B cell (primary cell): ENCODE measurements at regions not wholly inside any gene's neighbourhood (a gene's known extent, or its start where the extent isn't known, plus 50 kb on each side); places are given as distances from the start of the nearest gene placed in this dataset.
"Not testable (repeated sequence)": the region's sequence is repeated elsewhere in the genome, so short reads cannot be mapped to it uniquely, and the experiment has no call there.

Source experiments
- ATAC-seq: fragments of 200-7000 bp; cut with Tn5 transposase; one replicate; pipeline ENCODE4 v1.10.0; 2021; ENCODE audit warnings: low read depth, mild to moderate bottlenecking, moderate number of reproducible peaks, moderate library complexity
- CTCF ChIA-PET: fragments of 350-600 bp; sonication (Branson Sonifier 250); formaldehyde crosslinking; loops from one replicate; lab custom pipeline; 2021; ENCODE audit warnings: antibody characterized with exemption, inconsistent platforms; lab: Charles Lee
- POLR2A ChIA-PET: fragments of 350-600 bp; sonication (Branson Sonifier 250); formaldehyde crosslinking; loops from one replicate; lab custom pipeline; 2021; ENCODE audit warnings: antibody characterized with exemption; lab: Charles Lee
- DNase-seq: peaks from one replicate; pipeline ENCODE4 v3.0.0; 2013
- H2AFZ ChIP-seq: 2 replicates; pipeline ENCODE4 v1.6.1; 2012; ENCODE audit warnings: mild to moderate bottlenecking, low read depth, low read length; ENCODE audit not compliant: insufficient read depth, poor library complexity, severe bottlenecking
- H3K27ac ChIP-seq, 2 donors: 1 replicate in 1 of 2; 2 replicates in 1 of 2; pipeline ENCODE4 v1.5.1; 2012 to 2013; ENCODE audit warnings: low read length in 2 of 2, mild to moderate bottlenecking in 2 of 2, moderate library complexity in 1 of 2
- H3K27me3 ChIP-seq, 4 experiments: fragments of 200-600 bp in 1 of 4; sonication (generic) in 1 of 4; replicated peaks in 1 of 4; 1 replicate in 2 of 4; 2 replicates in 2 of 4; pipeline versions ENCODE4 v1.6.1 to v1.7.0; 2013 to 2016; ENCODE audit warnings: low read length in 3 of 4, mild to moderate bottlenecking in 2 of 4, mixed read lengths in 1 of 4, moderate library complexity in 1 of 4; ENCODE audit not compliant: insufficient read depth in 4 of 4, control insufficient read depth in 3 of 4; ENCODE audit errors: control extremely low read depth in 1 of 4
- H3K36me3 ChIP-seq, 2 experiments: replicated peaks in 1 of 2; 1 replicate in 1 of 2; 2 replicates in 1 of 2; pipeline versions ENCODE4 v1.6.1 to v1.7.1; 2013; ENCODE audit warnings: low read length in 1 of 2; ENCODE audit not compliant: insufficient read depth in 2 of 2, control insufficient read depth in 1 of 2; ENCODE audit errors: control extremely low read depth in 1 of 2, extremely low read depth in 1 of 2
- H3K4me1 ChIP-seq, 2 donors: fragments of 200-600 bp in 1 of 2; sonication (generic) in 1 of 2; 1 replicate in 1 of 2; 2 replicates in 1 of 2; pipeline versions ENCODE4 v1.5.1 to v1.6.1; 2013 to 2017; ENCODE audit warnings: low read length in 2 of 2; ENCODE audit not compliant: control insufficient read depth in 2 of 2, insufficient read depth in 2 of 2
- H3K4me2 ChIP-seq: replicated peaks from 2 replicates; pipeline ENCODE3; 2012; ENCODE audit warnings: mild to moderate bottlenecking, low read depth, low read length; ENCODE audit not compliant: poor library complexity, severe bottlenecking
- H3K4me3 ChIP-seq, 5 experiments: fragments of 200-600 bp in 1 of 5; sonication (generic) in 1 of 5; 1 replicate in 3 of 5; 2 replicates in 2 of 5; pipeline versions ENCODE4 v1.5.1 to v1.7.0; 2011 to 2016; ENCODE audit warnings: low read length in 4 of 5, mild to moderate bottlenecking in 4 of 5, low read depth in 2 of 5, control low read depth in 1 of 5, moderate library complexity in 1 of 5; ENCODE audit not compliant: insufficient read depth in 1 of 5; ENCODE audit errors: control extremely low read depth in 1 of 5, extremely low read depth in 1 of 5
- H3K79me2 ChIP-seq: fragments of 200-600 bp; sonication (generic); one replicate; pipeline ENCODE4 v1.6.0; 2016; ENCODE audit warnings: low read length; ENCODE audit not compliant: control insufficient read depth, insufficient read depth
- H3K9ac ChIP-seq: fragments of 200-600 bp; sonication (generic); 2 replicates; pipeline ENCODE4 v1.6.1; 2017; ENCODE audit warnings: mild to moderate bottlenecking, low read length, moderate library complexity
- H3K9me3 ChIP-seq, 3 donors: one replicate each; pipeline versions ENCODE4 v1.6.1 to v1.7.1; 2013; ENCODE audit warnings: low read length in 2 of 3; ENCODE audit not compliant: control insufficient read depth in 2 of 3, insufficient read depth in 1 of 3; ENCODE audit errors: control extremely low read depth in 1 of 3
- H4K20me1 ChIP-seq: 2 replicates; pipeline ENCODE4 v1.6.0; 2012; ENCODE audit warnings: mild to moderate bottlenecking, low read length; ENCODE audit not compliant: insufficient read depth, control insufficient read depth, poor library complexity, severe bottlenecking
- H3K27ac Mint-ChIP-seq: one replicate; pipeline ENCODE4 v1.8.0; 2021; ENCODE audit warnings: mixed read lengths
- H3K27me3 Mint-ChIP-seq: one replicate; pipeline ENCODE4 v1.8.0; 2021; ENCODE audit warnings: mixed read lengths
- H3K4me1 Mint-ChIP-seq: one replicate; pipeline ENCODE4 v1.8.0; 2021; ENCODE audit warnings: mixed read lengths
- H3K4me3 Mint-ChIP-seq: one replicate; pipeline ENCODE4 v1.8.0; 2021; ENCODE audit warnings: mixed read lengths
- H3K9me3 Mint-ChIP-seq: one replicate; pipeline ENCODE4 v1.8.0; 2022; ENCODE audit warnings: mixed read lengths; ENCODE audit not compliant: insufficient read depth
- WGBS: methylation state at CpG from one replicate; pipeline ENCODE4 v1.1.5; 2013; ENCODE audit warnings: missing lambda C conversion rate; ENCODE audit not compliant: insufficient coverage; 5-methylcytosine and 5-hydroxymethylcytosine counted together
- intact Hi-C: fragments of 100-400 bp; cut with micrococcal nuclease; formaldehyde crosslinking; loops from one replicate; pipeline ENCODE4 v1.10.0; 2022

DNA sequence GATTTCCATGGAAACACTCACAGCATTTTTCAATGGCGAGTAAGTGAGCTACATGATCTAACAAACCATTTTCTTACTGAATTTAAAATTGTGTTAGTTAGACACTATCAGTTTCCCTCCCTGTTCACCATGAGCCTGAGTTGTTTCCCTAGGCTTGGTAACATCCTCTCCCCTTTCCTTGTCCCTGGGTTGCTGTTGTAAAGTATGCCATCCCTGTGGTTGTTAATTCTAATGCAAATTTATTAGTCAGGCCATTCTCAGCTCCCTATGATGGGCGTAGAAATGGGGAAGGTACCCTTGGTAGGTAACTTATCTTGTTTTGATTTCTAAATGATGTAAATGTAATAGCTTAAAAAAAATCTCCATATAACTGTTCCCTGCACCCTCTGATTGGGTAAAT is 143.0 kb downstream of the SPATA31A6 start:
- no CpG with 5 or more reads among the region's 2 CpGs for WGBS
- H3K79me2 ChIP-seq, CTCF ChIA-PET, H3K9me3 Mint-ChIP-seq, DNase-seq, POLR2A ChIA-PET, H4K20me1 ChIP-seq, H3K4me3 Mint-ChIP-seq, intact Hi-C loops, H3K36me3 ChIP-seq, H3K4me1 Mint-ChIP-seq, ATAC-seq, H2AFZ ChIP-seq, H3K4me2 ChIP-seq, H3K27ac Mint-ChIP-seq, H3K27me3 ChIP-seq, H3K27ac ChIP-seq, H3K4me3 ChIP-seq, H3K27me3 Mint-ChIP-seq, H3K9me3 ChIP-seq, H3K9ac ChIP-seq, H3K4me1 ChIP-seq: not testable (repeated sequence)

DNA sequence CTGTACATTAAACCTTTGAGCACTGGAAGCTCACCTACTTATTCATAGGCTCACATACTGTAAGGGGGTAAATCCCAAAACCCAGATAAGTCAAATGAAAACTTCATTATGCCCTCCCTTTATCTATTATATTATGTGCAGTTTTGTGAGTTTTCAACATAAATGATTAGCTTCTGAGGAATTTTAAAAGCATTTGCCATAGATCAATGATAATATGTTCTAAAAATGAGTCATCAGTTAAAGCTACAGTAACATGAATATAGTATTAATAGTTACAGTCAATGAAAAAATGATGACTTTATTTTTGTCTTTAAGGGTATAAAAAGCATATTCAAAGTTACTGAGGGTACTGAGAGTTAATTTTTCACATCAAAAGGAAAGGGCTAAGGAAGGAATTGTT is 151.9 kb downstream of the SPATA31A6 start:
- POLR2A ChIA-PET, H3K27me3 Mint-ChIP-seq, H3K9me3 Mint-ChIP-seq, H3K4me1 Mint-ChIP-seq, H3K4me3 Mint-ChIP-seq, ATAC-seq, H3K4me1 ChIP-seq, H3K27me3 ChIP-seq, H3K9ac ChIP-seq, H3K4me2 ChIP-seq, CTCF ChIA-PET, H3K4me3 ChIP-seq, H3K36me3 ChIP-seq, intact Hi-C loops, H3K27ac Mint-ChIP-seq, DNase-seq, H2AFZ ChIP-seq, H3K79me2 ChIP-seq, H3K27ac ChIP-seq, H3K9me3 ChIP-seq, H4K20me1 ChIP-seq: not testable (repeated sequence)

DNA sequence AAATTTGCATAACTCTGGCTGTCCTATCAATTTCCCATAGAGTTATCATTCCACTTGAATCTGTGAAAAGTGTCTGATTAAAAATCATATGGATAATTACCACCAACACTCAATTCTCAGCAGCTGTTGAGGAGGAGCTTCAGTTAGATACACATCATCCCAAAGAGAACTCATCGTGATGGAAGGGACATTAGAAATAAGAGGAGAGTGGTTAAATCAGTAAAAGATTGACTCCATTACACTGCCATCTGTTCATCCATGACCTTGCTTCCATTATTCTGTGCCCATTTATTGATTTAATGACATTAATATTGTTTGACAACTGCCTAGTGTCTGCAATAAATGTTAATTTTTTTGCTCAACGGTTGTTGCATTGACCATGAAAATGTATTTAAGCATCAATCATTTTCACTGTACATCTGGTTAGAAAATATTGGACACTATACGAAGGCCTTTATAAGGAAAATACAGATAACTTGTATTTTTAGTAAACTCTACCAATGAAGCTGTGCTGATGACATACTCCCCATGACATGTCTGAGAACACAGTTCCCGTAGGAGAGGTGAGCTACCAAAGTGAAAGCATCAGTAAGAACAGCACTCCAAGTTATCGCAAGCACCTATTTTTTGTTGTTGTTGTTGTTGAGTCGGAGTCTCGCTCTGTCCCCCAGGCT is 152.7 kb downstream of the SPATA31A6 start:
- H3K9me3 ChIP-seq, H3K36me3 ChIP-seq, POLR2A ChIA-PET, H3K27me3 ChIP-seq, DNase-seq, H4K20me1 ChIP-seq, H3K4me1 Mint-ChIP-seq, CTCF ChIA-PET, H3K4me3 Mint-ChIP-seq, H3K79me2 ChIP-seq, H3K4me2 ChIP-seq, H2AFZ ChIP-seq, H3K4me1 ChIP-seq, ATAC-seq, H3K27me3 Mint-ChIP-seq, H3K4me3 ChIP-seq, H3K9ac ChIP-seq, H3K27ac ChIP-seq, intact Hi-C loops, H3K27ac Mint-ChIP-seq, H3K9me3 Mint-ChIP-seq: not testable (repeated sequence)
- 75% methylated on average over 2 of the region's 7 CpGs for WGBS

DNA sequence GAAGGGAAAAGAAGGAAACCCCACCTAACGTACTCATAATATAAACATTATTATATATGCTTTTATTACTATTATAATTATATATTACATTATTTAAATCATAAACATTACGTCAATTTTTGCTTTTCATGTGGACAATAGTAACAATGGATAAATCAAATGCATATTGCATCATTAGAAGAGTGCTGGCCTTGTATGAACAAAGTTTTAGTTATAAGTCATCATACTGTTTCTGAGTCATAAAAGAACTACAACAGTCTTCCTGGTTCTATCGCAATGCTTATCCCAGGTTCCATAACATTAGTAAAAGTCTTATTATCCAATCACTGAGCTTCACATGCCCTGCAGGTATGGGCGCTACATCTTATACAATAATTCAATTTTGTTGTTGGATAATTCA is 154.8 kb downstream of the SPATA31A6 start:
- H3K27ac ChIP-seq, H3K36me3 ChIP-seq, H3K4me1 Mint-ChIP-seq, ATAC-seq, intact Hi-C loops, H3K4me2 ChIP-seq, H3K27me3 Mint-ChIP-seq, H3K4me3 ChIP-seq, H3K4me3 Mint-ChIP-seq, H3K9ac ChIP-seq, CTCF ChIA-PET, H3K9me3 Mint-ChIP-seq, H3K27me3 ChIP-seq, H2AFZ ChIP-seq, H3K9me3 ChIP-seq, H3K79me2 ChIP-seq, H3K4me1 ChIP-seq, H4K20me1 ChIP-seq, POLR2A ChIA-PET, DNase-seq, H3K27ac Mint-ChIP-seq: not testable (repeated sequence)
- no CpG with 5 or more reads among the region's 4 CpGs for WGBS
